ENCODE measurements at regions not wholly inside any gene's neighbourhood (a gene's known extent, or its start where the extent isn't known, plus 50 kb on each side); places are given as distances from the start of the nearest gene placed in this dataset.

- Histone ChIP-seq H3K36me3 (ENCODE audit: control insufficient read depth, insufficient read depth, low read length) (no peaks in the 10 kb centered on the region), H3K9me3 (ENCODE audit: control insufficient read depth, insufficient read depth, low read depth, low read length) (no peaks in the 10 kb centered on the region)
- TF ChIP-seq CTCF (conservative IDR thresholded peaks at IDR 0.05 in 1 of 2, IDR thresholded peaks at IDR 0.05 in 1 of 2; ENCODE audit: low read depth in 1 of 2, low read length in 2 of 2): no peak
- no peak for TF ChIP-seq EZH2 (IDR thresholded peaks at IDR 0.05; ENCODE audit: low read length, missing control alignments)
Measured at GRCh38 chr6:88513471-88513870, 347.3 kb upstream of the CNR1 start.

GRCh38 chr6:88512951-88513350 is 346.8 kb upstream of the CNR1 start:
- Histone ChIP-seq H3K36me3 (ENCODE audit: control insufficient read depth, insufficient read depth, low read length) (no peaks in the 10 kb centered on the region), H3K27me3 (ENCODE audit: control insufficient read depth, insufficient read depth, low read length) (no peaks in the 10 kb centered on the region), H3K9ac (ENCODE audit: insufficient read depth, low read length) (no peak overlapping the region), H3K9me3 (ENCODE audit: control insufficient read depth, insufficient read depth, low read depth, low read length) (no peaks in the 10 kb centered on the region), H2AFZ (ENCODE audit: low read length) (no peak overlapping the region), H3K4me2 (ENCODE audit: extremely low read depth, insufficient read depth, low read length) (no peak overlapping the region), H3K27ac (ENCODE audit: insufficient read depth, low read length) (no peak overlapping the region), H3K79me2 (ENCODE audit: control insufficient read depth, insufficient read depth, low read length) (no peaks in the 10 kb centered on the region), H3K4me1 (ENCODE audit: control insufficient read depth, extremely low read depth, insufficient read depth, low read length) (no peaks in the 10 kb centered on the region), H4K20me1 (ENCODE audit: control insufficient read depth, extremely low read depth, insufficient read depth, low read length) (no peaks in the 10 kb centered on the region), H3K4me3 (replicated peaks in 1 of 4; ENCODE audit: control extremely low read depth in 1 of 4, insufficient read depth in 1 of 4, low read depth in 3 of 4, low read length in 4 of 4) (no peak overlapping the region)
- TF ChIP-seq EZH2 (IDR thresholded peaks at IDR 0.05; ENCODE audit: low read length, missing control alignments): no peak
- TF ChIP-seq CTCF (conservative IDR thresholded peaks at IDR 0.05 in 1 of 2, IDR thresholded peaks at IDR 0.05 in 1 of 2; ENCODE audit: low read depth in 1 of 2, low read length in 2 of 2): no peak
- no peak for DNase-seq (ENCODE audit: low read depth in 2 of 2)

More at GRCh38 chr6:88513471-88513870, 347.3 kb upstream of the CNR1 start:
- no peak overlapping the region for H3K9ac ChIP-seq (ENCODE audit: insufficient read depth, low read length)
- H3K27me3 ChIP-seq (ENCODE audit: control insufficient read depth, insufficient read depth, low read length): no peaks in the 10 kb centered on the region
- no peaks in the 10 kb centered on the region for H3K79me2 ChIP-seq (ENCODE audit: control insufficient read depth, insufficient read depth, low read length)
- no peak overlapping the region for H3K4me3 ChIP-seq (replicated peaks in 1 of 4; ENCODE audit: control extremely low read depth in 1 of 4, insufficient read depth in 1 of 4, low read depth in 3 of 4, low read length in 4 of 4)
- H3K4me1 ChIP-seq (ENCODE audit: control insufficient read depth, extremely low read depth, insufficient read depth, low read length): no peaks in the 10 kb centered on the region
- H3K4me2 ChIP-seq (ENCODE audit: extremely low read depth, insufficient read depth, low read length): no peak overlapping the region
- H2AFZ ChIP-seq (ENCODE audit: low read length): no peak overlapping the region
- no peak for DNase-seq (ENCODE audit: low read depth in 2 of 2)
- H4K20me1 ChIP-seq (ENCODE audit: control insufficient read depth, extremely low read depth, insufficient read depth, low read length): no peaks in the 10 kb centered on the region
- H3K27ac ChIP-seq (ENCODE audit: insufficient read depth, low read length): no peak overlapping the region

- no peak for DNase-seq (ENCODE audit: low read depth in 2 of 2)
- H3K36me3 ChIP-seq (ENCODE audit: control insufficient read depth, insufficient read depth, low read length): no peaks in the 10 kb centered on the region
- TF ChIP-seq CTCF (conservative IDR thresholded peaks at IDR 0.05 in 1 of 2, IDR thresholded peaks at IDR 0.05 in 1 of 2; ENCODE audit: low read depth in 1 of 2, low read length in 2 of 2): no peak
- TF ChIP-seq EZH2 (IDR thresholded peaks at IDR 0.05; ENCODE audit: low read length, missing control alignments): no peak
- no peak overlapping the region for H3K9ac ChIP-seq (ENCODE audit: insufficient read depth, low read length)
- H3K27ac ChIP-seq (ENCODE audit: insufficient read depth, low read length): no peak overlapping the region
- no peaks in the 10 kb centered on the region for H3K79me2 ChIP-seq (ENCODE audit: control insufficient read depth, insufficient read depth, low read length)
- H3K27me3 ChIP-seq (ENCODE audit: control insufficient read depth, insufficient read depth, low read length): no peaks in the 10 kb centered on the region
- no peak overlapping the region for H2AFZ ChIP-seq (ENCODE audit: low read length)
- no peaks in the 10 kb centered on the region for H4K20me1 ChIP-seq (ENCODE audit: control insufficient read depth, extremely low read depth, insufficient read depth, low read length)
- H3K4me3 ChIP-seq (replicated peaks in 1 of 4; ENCODE audit: control extremely low read depth in 1 of 4, insufficient read depth in 1 of 4, low read depth in 3 of 4, low read length in 4 of 4): no peak overlapping the region
- no peaks in the 10 kb centered on the region for H3K4me1 ChIP-seq (ENCODE audit: control insufficient read depth, extremely low read depth, insufficient read depth, low read length)
- no peaks in the 10 kb centered on the region for H3K9me3 ChIP-seq (ENCODE audit: control insufficient read depth, insufficient read depth, low read depth, low read length)
- H3K4me2 ChIP-seq (ENCODE audit: extremely low read depth, insufficient read depth, low read length): no peak overlapping the region
Measured at GRCh38 chr6:88502391-88502790, 336.2 kb upstream of the CNR1 start.

All from fibroblast of lung (primary cell).